ENCODE measurements at regions not wholly inside any gene's neighbourhood (a gene's known extent, or its start where the extent isn't known, plus 50 kb on each side); places are given as distances from the start of the nearest gene placed in this dataset.
"Not testable (repeated sequence)": the region's sequence is repeated elsewhere in the genome, so short reads cannot be mapped to it uniquely, and the experiment has no call there.

DNA sequence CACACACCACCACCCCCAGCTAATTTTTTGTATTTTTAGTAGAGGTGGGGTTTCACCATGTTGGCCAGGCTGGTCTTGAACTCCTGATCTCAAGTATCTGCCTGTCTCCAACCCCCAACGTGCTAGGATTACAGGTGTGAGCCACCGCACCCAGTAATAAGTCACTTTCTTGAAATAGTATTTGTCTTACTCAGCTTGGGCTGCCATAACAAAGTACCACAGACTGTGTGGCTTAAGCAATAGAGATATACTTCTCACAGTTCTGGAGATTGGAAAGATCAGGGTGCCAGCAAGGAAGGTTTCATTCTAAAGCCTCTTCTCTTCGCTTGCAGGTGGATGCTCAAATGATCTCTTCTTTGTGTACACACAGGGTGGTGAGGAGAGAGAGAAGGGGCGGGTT lies 99.8 kb downstream of the ARRDC3 start:
- DNase-seq, result no peak

GRCh38 chr5:91282210-91282609 lies 100.9 kb downstream of the ARRDC3 start:
- DNase-seq, result no peak

DNA sequence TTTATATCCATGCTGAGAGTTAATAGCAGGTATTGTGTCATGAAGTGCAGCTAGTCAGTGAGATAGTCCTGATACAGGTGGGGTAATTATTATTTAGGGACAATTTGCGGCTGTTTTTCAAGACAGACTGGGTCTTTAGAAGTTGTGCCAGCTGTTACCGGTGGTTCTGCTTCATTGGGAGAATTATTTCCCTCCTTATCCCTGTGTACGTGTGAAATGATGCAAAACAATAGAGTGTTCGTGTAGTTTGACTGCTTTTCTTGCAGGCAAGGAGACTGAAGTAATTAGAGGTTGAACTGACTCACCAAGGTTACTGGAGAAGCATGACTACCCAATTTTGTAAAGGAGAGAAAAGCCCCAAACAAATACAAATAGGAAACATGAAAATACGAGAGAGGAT lies 101.7 kb downstream of the ARRDC3 start:
- DNase-seq, result peak; percentile 85

DNA sequence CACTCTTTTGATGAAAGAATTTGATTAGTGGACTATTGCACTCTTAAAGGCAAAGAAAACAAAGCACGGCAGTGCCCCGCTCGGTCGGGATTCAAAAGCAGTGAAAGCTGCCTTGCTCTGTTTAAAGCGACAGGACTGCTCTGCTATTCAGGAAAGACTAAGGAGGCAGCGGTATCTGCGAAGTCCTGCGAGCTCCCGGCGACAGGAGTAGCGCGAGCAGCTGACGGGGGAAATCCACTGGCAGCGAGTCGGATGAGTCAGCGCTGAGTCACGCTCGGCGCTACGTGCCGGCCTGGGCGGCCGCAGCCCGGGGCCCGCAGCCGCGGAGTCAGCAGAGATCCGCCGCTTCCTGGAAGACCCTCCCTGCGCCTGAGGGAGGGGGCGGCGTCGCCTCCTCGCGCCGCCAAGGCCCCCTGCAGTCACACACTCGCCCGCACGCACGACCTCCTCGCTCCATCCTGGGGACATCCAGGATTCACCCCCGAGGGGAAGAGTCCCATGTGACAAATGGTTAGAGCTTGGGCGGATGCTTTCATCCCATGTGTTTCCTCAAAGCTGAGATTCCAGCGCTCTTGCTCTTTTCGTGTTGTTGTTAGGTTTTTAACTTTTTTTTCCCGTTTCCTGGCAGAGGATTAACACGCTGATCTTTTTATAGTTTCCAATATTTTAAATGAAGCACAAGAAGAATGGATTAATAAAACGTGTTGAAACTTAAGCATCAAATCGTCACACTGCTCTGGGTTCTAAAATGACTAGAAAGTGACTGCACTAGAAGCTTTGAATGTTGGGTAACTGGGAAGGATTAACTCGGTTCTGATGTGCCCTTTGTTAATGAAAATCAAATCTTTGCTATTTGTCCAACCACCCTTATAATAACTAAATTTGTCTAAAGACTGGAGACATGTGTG lies 102.5 kb downstream of the ARRDC3 start:
- peak; percentile 98 for DNase-seq

DNA sequence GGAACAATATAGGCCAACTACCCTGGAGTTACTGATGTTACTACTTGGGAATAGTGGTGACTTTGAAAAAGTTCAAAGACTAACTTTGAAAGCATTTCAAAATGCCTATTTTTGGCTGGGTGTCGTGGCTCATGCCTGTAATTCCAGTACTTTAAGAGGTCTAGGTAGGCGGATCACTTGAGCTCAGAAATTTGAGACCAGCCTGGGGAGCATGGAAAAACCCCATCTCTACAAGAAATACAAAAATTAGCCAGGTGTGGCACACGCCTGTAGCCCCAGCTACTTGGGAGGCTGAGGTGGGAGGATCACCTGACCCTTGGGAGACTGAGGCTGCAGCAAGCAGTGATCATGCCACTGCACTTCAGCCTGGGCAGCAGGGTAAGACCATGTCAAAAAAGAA lies 105.3 kb downstream of the ARRDC3 start:
- DNase-seq, result no peak

DNA sequence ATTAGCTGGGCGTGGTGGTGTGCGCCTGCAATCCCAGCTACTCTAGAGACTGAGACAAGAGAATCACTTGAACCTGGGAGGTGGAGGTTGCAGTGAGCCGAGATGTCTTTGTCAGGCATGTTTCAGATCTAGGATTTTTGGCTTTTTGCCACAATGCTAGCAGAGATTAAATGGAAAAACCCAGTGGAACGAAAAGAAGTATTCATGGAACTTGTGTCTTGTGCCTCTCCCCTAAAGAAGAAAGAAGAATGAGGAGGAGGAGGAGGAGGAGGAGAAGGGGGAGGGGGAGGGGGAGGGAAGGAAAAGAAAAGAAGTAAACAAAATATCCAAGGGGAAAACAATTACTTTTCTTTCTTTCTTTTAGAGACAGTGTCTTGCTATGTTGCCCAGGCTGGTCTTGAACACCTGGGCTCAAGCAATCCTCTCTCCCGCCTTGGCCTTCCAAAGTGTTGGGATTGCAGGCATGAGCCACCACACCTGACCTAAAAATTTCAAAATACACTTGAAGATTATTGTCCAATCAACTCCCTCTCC lies 106.0 kb downstream of the ARRDC3 start:
- DNase-seq, result peak; percentile 34

DNA sequence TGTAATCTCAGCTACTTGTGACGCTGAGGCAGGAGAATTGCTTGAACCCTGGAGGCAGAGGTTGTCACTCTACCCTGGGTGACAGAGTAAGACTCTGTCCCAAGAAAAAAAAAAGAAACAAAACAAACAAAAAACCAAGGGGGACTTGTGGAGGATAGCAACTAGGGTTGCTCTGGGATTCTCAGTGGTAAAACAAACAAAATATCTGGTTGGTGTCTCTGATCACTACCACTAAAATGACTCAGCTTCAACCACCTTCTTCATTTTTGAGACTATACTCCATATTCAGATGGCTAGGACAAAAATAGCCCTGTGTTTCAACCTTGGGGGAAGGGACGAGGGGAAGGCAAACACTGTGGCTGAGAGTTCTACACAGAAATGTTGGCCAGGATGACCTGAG lies 110.3 kb downstream of the ARRDC3 start:
- DNase-seq, result peak; percentile 55

- no peak for DNase-seq
These were observed 111.1 kb downstream of the ARRDC3 start for GRCh38 chr5:91271999-91272398.

DNA sequence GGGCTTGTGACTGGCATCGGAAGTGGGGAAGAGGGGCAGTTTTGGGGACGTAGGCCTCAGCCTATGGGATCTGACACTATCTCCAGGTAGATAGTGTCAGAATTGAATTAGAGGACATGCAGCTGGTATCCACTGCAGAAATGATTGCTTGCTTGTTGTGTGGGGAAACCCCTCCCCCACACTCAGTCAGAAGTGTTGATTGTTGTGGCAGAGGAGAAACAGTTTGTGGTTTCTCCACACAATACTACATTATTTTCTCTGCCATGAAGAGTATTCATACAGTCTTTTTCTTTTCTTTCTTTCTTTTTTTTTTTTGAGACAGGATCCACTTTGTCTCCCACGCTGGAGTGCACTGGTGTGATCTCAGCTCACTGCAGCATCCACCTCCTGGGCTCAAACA lies 113.9 kb downstream of the ARRDC3 start:
- no peak for DNase-seq

GRCh38 chr5:91266184-91266705 lies 116.9 kb downstream of the ARRDC3 start:
- peak; percentile 66 for DNase-seq

- no peak for DNase-seq
These were observed 118.6 kb downstream of the ARRDC3 start for GRCh38 chr5:91264311-91265051.

DNA sequence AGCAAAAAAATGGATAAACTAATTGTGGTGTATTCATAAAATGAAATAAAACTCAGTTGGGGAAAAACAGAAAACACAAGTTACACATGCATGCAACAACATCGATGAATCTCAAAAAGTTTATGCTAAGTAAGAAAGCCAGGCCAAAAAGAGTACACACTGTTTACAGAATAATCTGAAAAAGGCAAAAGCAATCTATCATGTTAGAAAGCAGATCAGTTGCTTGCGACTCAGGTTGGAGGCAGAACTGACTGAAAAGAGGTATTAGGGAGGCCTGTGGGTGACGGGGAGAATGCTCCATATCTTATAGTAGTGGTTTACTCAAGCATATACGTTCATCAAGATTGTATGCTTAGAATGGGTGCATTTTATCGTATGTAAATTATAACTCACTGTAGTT lies 119.2 kb downstream of the ARRDC3 start:
- DNase-seq, result no peak

- no peak for DNase-seq
These were observed 125.8 kb downstream of the ARRDC3 start for GRCh38 chr5:91257301-91257700.

- DNase-seq, result no peak
These were observed 127.0 kb downstream of the ARRDC3 start for GRCh38 chr5:91256142-91256524.

DNA sequence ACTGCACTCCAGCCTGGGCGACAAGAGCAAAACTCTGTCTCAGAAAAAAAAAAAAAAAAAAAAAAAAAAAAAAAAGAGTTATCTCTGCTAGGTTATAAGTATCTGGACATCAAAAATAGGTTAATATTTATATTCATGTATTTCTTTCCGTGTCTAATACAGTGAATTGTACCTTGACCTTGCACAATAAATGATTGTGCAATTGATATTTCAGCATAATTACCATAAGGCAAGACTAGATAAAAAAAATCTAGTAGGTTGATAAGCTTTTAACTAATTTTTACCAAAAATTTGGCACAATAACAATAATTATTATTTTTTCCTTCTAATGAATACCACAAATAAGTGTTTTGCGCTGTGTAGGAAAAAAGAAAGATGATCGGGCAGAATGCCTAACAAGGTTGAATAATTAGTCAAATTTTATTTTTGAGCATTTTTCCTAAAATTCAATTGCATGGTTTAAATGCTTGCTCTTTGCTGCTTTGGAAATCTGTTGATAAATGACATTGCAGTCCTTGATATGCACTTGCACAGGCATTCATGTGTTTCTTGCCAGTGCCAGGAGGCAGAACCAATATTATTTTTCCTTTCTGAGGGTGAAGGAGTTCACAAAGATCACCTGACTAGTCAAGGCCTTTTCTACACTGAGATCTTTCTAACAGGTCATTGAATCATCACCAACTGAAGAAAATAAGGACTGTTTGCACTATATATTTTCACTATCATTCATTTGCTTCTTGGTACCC lies 127.5 kb downstream of the ARRDC3 start:
- no peak for DNase-seq

- no peak for DNase-seq
These were observed 130.2 kb downstream of the ARRDC3 start for GRCh38 chr5:91252916-91253315.

GRCh38 chr5:91245871-91246270 lies 137.2 kb downstream of the ARRDC3 start:
- peak; percentile 8 for DNase-seq

DNA sequence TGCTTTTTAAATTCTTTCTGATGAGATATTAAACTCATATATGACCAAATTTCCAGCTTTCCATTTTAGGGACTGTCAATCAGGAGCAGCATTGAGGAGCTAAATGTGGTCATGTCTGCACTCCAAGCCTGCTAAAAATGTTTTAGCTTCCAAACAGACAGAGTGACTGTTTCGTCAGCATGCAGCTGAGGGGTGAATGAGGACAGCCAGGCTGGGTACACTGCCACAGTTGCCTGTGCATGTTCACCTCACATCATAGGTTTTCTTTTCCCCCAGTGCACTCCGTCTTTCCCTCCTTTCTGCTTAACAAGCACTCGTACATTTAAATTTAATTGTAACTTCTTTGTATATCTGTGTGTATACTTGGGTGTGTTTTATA lies 138.1 kb downstream of the ARRDC3 start:
- no peak for DNase-seq

GRCh38 chr5:91244380-91245073 lies 138.6 kb downstream of the ARRDC3 start:
- DNase-seq, result no peak

GRCh38 chr5:91243852-91244251 lies 139.3 kb downstream of the ARRDC3 start:
- DNase-seq, result no peak

- no peak for DNase-seq
These were observed 139.8 kb downstream of the ARRDC3 start for GRCh38 chr5:91243286-91243685.

GRCh38 chr5:91241460-91241859 lies 141.7 kb downstream of the ARRDC3 start:
- not testable (repeated sequence) for DNase-seq

All from fibroblast of skin of right quadriceps (primary cell).